Mesodermal cell (in vitro differentiated cells): ENCODE measurements at regions not wholly inside any gene's neighbourhood (a gene's known extent, or its start where the extent isn't known, plus 50 kb on each side); places are given as distances from the start of the nearest gene placed in this dataset.

Experiments used
- H3K27ac ChIP-seq: 2 replicates; pipeline ENCODE4 v1.7.0; 2013; ENCODE audit warnings: mild to moderate bottlenecking, low read depth, low read length, moderate library complexity; ENCODE audit not compliant: severe bottlenecking
- H3K36me3 ChIP-seq: 2 replicates; pipeline ENCODE4 v1.7.1; 2013; ENCODE audit warnings: mild to moderate bottlenecking, low read length, moderate library complexity; ENCODE audit not compliant: control insufficient read depth, insufficient read depth
- H3K4me1 ChIP-seq: one replicate; pipeline ENCODE4 v1.7.1; 2013; ENCODE audit warnings: mild to moderate bottlenecking, low read length; ENCODE audit not compliant: insufficient read depth, control insufficient read depth, poor library complexity, severe bottlenecking
- H3K4me3 ChIP-seq: 2 replicates; pipeline ENCODE4 v1.7.0; 2013; ENCODE audit warnings: low read length, control low read depth, mild to moderate bottlenecking; ENCODE audit not compliant: insufficient read depth, poor library complexity, severe bottlenecking; ENCODE audit errors: extremely low read depth
- H3K9me3 ChIP-seq: 2 replicates; pipeline ENCODE4 v1.7.1; 2013; ENCODE audit warnings: mild to moderate bottlenecking, low read length, moderate library complexity; ENCODE audit not compliant: control insufficient read depth
- WGBS, 2 experiments: methylation state at CpG; one replicate each; pipeline ENCODE4 v1.1.5; 2013; ENCODE audit warnings: missing lambda C conversion rate in 2 of 2; ENCODE audit not compliant: insufficient coverage in 2 of 2; 5-methylcytosine and 5-hydroxymethylcytosine counted together

DNA sequence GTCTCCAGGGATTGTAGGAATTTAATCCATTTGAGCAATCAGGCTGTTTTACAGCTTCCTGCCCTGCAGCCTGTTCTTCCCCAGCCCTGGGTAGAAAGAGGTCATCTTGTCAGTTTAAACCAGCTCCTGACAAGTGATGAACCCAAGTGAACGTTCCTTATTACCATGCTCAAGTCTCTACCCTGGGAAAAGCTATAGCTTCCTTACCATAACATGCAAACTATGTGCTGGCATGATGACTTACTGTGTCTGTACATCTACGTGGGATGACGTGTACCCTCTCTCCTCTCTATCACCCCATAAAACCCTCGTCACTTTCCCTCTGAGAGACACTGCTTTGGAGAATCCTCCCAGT lies 452.2 kb downstream of the XYLT1 start:
- WGBS, 2 experiments = 80 to 86% methylated on average over 3 to 4 of the region's 4 CpGs
- Histone ChIP-seq H3K4me1 (no peaks in the 10 kb centered on the region), H3K4me3 (no peak overlapping the region), H3K9me3 (no peaks in the 10 kb centered on the region), H3K27ac (no peak overlapping the region), H3K36me3 (no peaks in the 10 kb centered on the region)

DNA sequence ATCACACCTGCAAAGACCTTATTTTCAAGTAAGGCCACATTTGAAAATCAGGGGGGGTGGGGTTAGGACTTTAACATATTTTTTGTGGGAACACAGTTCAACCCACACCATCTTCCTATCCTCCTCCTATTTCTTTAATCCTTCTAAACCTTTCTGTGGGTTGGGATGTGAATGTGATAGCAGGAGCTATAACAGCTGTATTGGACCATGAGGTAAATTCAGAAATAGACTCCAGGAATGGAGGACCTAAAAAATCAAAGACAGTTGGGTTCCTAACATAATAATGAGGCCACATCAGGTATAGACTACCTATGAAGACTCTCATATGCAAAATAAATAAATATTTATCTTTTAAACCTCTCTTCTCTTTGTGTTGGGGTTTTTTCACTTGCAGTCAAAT lies 451.4 kb downstream of the XYLT1 start:
- no peaks in the 10 kb centered on the region for H3K36me3 ChIP-seq
- H3K27ac ChIP-seq = no peak overlapping the region
- H3K9me3 ChIP-seq = no peaks in the 10 kb centered on the region
- H3K4me3 ChIP-seq = no peak overlapping the region
- no peaks in the 10 kb centered on the region for H3K4me1 ChIP-seq

DNA sequence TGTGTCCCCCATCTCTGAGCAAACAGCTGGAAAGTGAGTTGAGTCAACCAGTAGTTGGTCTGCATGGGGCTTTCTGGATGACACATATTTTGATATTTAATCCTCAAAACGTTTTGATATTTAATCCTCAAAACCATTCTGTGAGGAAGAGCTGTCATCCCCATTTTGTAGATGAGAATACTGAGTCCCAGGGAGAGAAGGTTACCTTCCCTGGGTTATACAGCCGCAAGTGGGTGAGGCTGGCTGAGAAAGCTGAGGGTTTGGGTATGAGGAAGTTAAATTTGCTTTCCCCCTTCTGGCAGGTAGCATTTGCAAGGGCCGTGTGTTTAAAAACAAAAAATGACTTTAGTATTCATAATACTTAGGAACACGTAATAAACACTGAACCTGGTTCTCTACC lies 447.2 kb downstream of the XYLT1 start:
- Histone ChIP-seq H3K36me3 (no peaks in the 10 kb centered on the region), H3K9me3 (no peaks in the 10 kb centered on the region), H3K4me1 (no peaks in the 10 kb centered on the region), H3K4me3 (no peak overlapping the region), H3K27ac (no peak overlapping the region)
- WGBS, 2 experiments = 60% methylated on average over 1 of the region's 4 CpGs; no CpG with 5 or more reads in 1 of the 2 experiments

DNA sequence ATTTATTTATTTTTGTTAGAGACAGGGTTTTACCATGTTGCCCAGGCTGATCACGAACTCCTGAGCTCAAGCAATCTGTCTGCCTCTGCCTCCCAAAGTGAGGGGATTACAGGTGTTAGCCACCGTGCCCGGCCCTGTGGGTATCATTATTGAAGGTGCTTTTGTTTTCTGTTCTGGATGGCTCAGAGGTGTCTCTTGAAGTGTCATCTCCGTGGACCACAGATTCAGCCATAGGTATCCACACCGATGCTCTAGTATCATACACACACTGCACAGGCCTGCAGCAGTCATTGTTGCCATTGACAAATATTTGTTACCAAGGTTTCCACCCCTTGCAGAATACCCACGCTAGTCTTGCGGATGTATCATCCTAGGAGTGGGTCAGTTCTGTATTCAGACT lies 446.2 kb downstream of the XYLT1 start:
- no peak overlapping the region for H3K4me3 ChIP-seq
- 88 to 92% methylated on average over 5 to 6 of the region's 7 CpGs for WGBS, 2 experiments
- no peaks in the 10 kb centered on the region for H3K4me1 ChIP-seq

DNA sequence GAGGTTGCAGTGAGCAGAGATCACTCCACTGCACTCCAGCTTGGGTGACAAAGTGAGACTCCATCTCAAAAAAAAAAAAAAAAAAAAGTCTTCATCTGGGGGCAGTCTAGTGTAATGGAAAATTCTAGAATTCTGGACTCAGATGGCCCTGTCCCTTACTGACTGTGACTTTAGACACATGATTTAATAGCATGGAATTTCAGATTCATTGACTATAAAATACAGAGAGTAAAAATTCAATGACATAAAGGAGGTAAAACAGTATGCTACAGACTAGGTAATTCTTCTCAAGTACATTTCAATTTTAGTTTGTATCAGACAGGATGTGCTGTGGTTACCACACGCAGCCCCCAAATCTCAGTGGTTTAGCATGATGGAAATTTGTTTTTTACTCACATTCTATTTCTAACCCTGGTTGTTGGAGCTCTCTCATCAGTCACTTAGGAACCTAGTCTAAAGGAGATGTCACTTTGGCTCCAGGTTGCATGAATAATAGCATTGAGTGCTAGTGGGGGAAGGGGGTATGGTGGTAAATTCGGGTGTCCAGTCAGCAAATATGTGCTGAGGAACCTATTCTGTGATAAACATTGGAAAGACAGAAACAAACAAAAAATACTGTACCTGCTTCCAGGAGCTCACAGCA lies 444.0 kb downstream of the XYLT1 start:
- no CpG with 5 or more reads among the region's 2 CpGs for WGBS, 2 experiments
- Histone ChIP-seq H3K4me1 (no peaks in the 10 kb centered on the region), H3K4me3 (no peak overlapping the region), H3K9me3 (no peaks in the 10 kb centered on the region), H3K36me3 (no peaks in the 10 kb centered on the region), H3K27ac (no peak overlapping the region)

More for the DNA sequence above, 446.2 kb downstream of the XYLT1 start:
- Histone ChIP-seq H3K36me3 (no peaks in the 10 kb centered on the region), H3K27ac (no peak overlapping the region), H3K9me3 (no peaks in the 10 kb centered on the region)

DNA sequence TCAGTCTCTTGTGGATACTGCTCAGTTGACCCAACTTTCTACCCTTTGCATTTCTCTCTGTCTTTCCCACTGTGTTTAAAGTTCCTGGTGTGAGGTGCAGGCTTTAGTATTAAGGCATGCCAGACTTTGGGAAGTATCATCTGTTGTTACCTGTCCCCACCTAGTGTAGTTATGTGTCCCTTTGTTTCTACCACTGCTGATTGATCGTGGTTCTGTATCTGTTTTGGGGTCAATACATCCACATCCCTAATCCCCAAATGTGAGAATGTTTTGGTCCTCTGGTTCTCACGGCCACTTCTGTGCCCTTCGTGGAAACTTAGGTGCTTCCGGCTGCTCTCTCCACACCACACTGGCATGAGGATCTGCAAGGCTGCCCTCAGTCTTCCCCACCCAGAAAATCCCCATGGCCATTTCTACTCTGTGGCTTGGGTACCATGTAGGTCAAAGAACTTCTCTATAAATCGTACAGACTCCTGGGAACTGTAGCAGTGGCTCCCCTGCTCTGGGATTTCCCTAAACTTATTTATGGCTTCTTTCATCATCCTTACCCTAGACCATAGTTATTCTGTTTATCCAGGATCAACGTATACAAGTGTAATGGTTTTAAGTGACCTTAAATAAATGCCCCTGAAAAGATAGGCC lies 443.2 kb downstream of the XYLT1 start:
- WGBS, 2 experiments = 86 to 89% methylated on average over 3 to 5 of the region's 6 CpGs
- no peak overlapping the region for H3K4me3 ChIP-seq
- H3K27ac ChIP-seq = no peak overlapping the region
- H3K4me1 ChIP-seq = no peaks in the 10 kb centered on the region
- H3K36me3 ChIP-seq = no peaks in the 10 kb centered on the region
- no peaks in the 10 kb centered on the region for H3K9me3 ChIP-seq

DNA sequence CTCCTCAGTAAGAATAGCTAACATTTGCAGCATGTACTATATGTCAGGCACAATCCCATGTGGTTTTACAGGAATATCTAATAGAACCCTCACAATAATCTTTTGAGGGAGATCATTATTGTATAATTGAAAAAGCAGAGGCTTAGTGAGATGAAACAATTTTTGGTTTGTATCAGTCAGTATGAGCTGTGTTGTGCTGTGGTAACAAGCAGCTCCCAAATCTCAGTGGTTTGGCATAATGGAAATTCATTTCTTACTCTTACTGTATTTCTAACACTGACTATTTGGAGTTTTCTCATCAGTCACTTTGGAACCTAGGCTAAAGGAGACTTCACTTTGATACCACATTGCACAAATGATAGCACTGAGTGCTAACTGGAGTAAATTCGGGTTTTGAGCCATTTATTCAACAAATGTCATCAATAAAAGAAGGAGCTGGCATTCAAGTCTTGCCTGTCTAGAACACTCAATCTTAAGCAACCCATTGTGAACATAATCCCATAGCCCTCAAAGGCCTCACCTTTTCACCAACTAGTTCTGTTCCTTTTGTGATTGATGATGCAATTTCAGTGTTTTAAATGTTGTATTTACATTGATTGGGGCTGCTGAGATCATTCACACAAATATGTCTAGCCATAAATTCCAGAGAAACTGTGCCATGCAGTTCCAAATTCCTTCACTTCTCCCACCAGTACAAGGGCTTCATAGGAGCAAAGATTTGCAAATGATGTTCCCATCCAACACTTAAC lies 441.0 kb downstream of the XYLT1 start:
- 71% methylated on average over 1 of the region's 1 CpG; no CpG with 5 or more reads in 1 of the 2 experiments for WGBS, 2 experiments
- no peaks in the 10 kb centered on the region for H3K9me3 ChIP-seq
- H3K4me1 ChIP-seq = no peaks in the 10 kb centered on the region
- H3K4me3 ChIP-seq = no peak overlapping the region
- no peak overlapping the region for H3K27ac ChIP-seq
- no peaks in the 10 kb centered on the region for H3K36me3 ChIP-seq

DNA sequence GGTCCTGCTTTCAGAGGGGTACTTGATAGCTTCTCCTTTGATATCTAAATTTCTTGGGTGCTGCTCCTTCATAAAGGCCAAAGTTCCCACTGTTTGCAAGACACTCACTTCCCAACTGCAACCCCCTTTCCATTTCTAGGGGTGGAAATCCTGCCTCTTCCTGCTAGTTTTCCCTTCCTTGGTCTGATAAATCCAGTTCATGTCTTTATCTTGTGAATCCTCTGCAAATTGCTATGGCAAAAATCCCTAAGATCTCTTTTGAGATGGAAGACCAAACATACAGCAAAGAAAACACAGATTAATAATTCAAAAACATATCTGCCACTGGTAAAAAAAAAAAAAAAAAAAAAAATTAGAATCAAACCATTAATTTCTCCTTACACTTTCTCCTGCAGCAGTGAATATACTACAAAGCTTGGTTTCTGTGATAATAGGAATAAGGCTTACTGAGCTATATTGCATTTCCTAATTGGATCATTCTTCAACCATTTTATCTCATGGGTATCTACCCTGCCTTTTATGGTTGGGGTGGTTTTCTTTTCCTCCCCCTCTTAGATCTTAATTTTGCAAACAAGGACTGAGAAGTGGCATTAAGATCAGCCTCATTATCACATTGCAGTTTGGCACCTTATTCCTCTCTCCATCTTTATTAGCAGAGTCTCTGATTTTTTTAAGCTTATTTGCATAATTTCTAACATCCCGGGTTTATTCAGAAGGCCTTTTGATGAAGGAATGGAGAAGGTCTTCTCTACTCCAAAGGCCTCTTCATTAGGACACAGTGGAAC lies 439.1 kb downstream of the XYLT1 start:
- 80% methylated on average over 1 of the region's 1 CpG; no CpG with 5 or more reads in 1 of the 2 experiments for WGBS, 2 experiments
- no peaks in the 10 kb centered on the region for H3K9me3 ChIP-seq
- H3K36me3 ChIP-seq = no peaks in the 10 kb centered on the region
- no peaks in the 10 kb centered on the region for H3K4me1 ChIP-seq
- no peak overlapping the region for H3K4me3 ChIP-seq
- H3K27ac ChIP-seq = no peak overlapping the region

DNA sequence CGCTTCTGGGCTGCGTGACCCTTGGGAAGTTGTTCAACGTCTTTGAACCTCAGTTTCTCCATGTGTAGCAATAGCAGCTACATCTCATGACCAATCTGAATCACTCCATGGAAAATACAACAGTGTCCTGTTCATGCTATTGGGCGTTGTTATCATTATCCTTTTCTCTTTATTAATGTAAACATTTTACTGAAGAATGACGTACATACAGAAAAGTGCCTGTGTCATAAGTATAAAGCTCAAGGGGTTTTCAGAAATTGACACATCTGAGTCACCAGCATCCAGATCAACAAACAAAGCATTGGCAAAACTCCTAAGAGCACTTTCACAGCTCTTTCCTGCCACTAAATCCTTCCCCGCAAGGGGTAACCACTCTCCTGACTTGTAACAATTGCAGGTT lies 438.4 kb downstream of the XYLT1 start:
- Histone ChIP-seq H3K27ac (no peak overlapping the region), H3K36me3 (no peaks in the 10 kb centered on the region), H3K4me3 (no peak overlapping the region), H3K4me1 (no peaks in the 10 kb centered on the region), H3K9me3 (no peaks in the 10 kb centered on the region)
- 89 to 92% methylated on average over 3 of the region's 6 CpGs for WGBS, 2 experiments

DNA sequence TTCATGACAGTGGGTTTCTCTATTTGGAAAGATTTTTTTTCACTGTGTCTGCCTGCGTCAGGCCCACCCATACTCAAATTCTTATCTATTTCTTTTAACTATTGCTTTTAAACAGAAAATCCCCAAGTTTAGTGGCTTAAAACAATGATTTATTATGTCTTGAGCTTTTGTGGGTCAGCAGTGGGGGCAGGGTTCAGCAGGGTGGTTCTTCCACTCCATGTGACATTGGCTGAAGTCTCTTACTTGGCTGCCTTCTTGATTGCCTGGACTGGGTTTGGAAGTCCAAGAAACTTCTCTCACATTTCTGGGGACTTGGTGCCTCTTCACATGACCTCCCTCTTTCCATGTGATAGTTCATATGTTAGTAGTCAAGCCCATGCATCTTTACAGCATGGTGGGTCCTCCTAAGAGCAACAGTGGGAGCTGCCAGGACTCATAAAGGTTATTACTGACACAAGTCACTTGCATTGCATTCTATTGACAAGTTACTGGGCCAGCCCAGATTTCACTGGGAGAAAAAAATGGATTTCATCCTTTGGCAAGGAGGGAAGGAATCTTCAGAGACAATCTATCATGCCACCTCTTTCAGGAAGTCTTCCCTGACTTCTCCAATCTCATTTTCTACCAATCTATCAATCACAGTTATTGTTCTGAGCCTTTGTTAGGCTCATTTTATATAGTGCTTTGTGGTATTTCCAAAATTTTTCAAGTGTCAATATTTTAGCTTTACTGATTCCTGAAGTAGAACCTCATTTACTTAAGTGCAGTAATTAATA lies 436.1 kb downstream of the XYLT1 start:
- no peak overlapping the region for H3K4me3 ChIP-seq
- no peaks in the 10 kb centered on the region for H3K9me3 ChIP-seq
- H3K27ac ChIP-seq = no peak overlapping the region
- no peaks in the 10 kb centered on the region for H3K36me3 ChIP-seq
- H3K4me1 ChIP-seq = no peaks in the 10 kb centered on the region
- WGBS, 2 experiments = no CpG with 5 or more reads among the region's 1 CpG
